ENCODE measurements at regions not wholly inside any gene's neighbourhood (a gene's known extent, or its start where the extent isn't known, plus 50 kb on each side); places are given as distances from the start of the nearest gene placed in this dataset.

GRCh38 chr15:87681104-87681503 lies 575.4 kb downstream of the NTRK3 start:
- TF ChIP-seq TAF1 (IDR thresholded peaks at IDR 0.05; ENCODE audit: low read depth) (no peak), EZH2 (IDR thresholded peaks at IDR 0.05; ENCODE audit: borderline replicate concordance, insufficient read depth, low read length, poor library complexity, severe bottlenecking) (no peak), CTCF (IDR thresholded peaks at IDR 0.05; ENCODE audit: poor library complexity, severe bottlenecking) (no peak), EP300 (conservative IDR thresholded peaks at IDR 0.05; ENCODE audit: poor library complexity, severe bottlenecking) (no peak), REST (IDR thresholded peaks at IDR 0.05; ENCODE audit: borderline replicate concordance) (no peak), RAD21 (conservative IDR thresholded peaks at IDR 0.05) (no peak), POLR2AphosphoS5 (IDR thresholded peaks at IDR 0.05) (no peak), SMC3 (conservative IDR thresholded peaks at IDR 0.05; ENCODE audit: poor library complexity) (no peak), MXI1 (conservative IDR thresholded peaks at IDR 0.05; ENCODE audit: poor library complexity, severe bottlenecking) (no peak)
- Histone ChIP-seq H3K9me3 (ENCODE audit: low read length) (no peaks in the 10 kb centered on the region), H3K79me2 (replicated peaks; ENCODE audit: insufficient read depth, low read length) (no peaks in the 10 kb centered on the region), H3F3A (ENCODE audit: insufficient read depth, low read length, poor library complexity, severe bottlenecking) (no peaks in the 10 kb centered on the region), H3K27me3 (ENCODE audit: insufficient read depth, low read depth, low read length) (no peaks in the 10 kb centered on the region), H3K27ac (ENCODE audit: low read length) (no peak overlapping the region), H3K4me3 (ENCODE audit: low read length) (no peak overlapping the region), H3K9ac (ENCODE audit: low read length) (no peak overlapping the region), H2AFZ (ENCODE audit: low read depth, low read length) (no peak overlapping the region), H4K20me1 (ENCODE audit: insufficient read depth) (no peaks in the 10 kb centered on the region), H3K36me3 (ENCODE audit: insufficient read depth, low read length) (no peaks in the 10 kb centered on the region), H3K9me2 (ENCODE audit: insufficient read depth, low read length) (no peaks in the 10 kb centered on the region), H3K4me2 (ENCODE audit: low read length) (no peak overlapping the region)

GRCh38 chr15:87680208-87680607 lies 576.3 kb downstream of the NTRK3 start:
- Histone ChIP-seq H3F3A (ENCODE audit: insufficient read depth, low read length, poor library complexity, severe bottlenecking) (no peaks in the 10 kb centered on the region), H3K4me3 (ENCODE audit: low read length) (no peak overlapping the region), H3K36me3 (ENCODE audit: insufficient read depth, low read length) (no peaks in the 10 kb centered on the region), H3K9ac (ENCODE audit: low read length) (no peak overlapping the region), H3K9me2 (ENCODE audit: insufficient read depth, low read length) (no peaks in the 10 kb centered on the region), H3K4me2 (ENCODE audit: low read length) (no peak overlapping the region), H3K79me2 (replicated peaks; ENCODE audit: insufficient read depth, low read length) (no peaks in the 10 kb centered on the region), H2AFZ (ENCODE audit: low read depth, low read length) (no peak overlapping the region), H3K27me3 (ENCODE audit: insufficient read depth, low read depth, low read length) (no peaks in the 10 kb centered on the region), H3K27ac (ENCODE audit: low read length) (no peak overlapping the region), H3K9me3 (ENCODE audit: low read length) (no peaks in the 10 kb centered on the region), H4K20me1 (ENCODE audit: insufficient read depth) (no peaks in the 10 kb centered on the region)
- TF ChIP-seq TAF1 (IDR thresholded peaks at IDR 0.05; ENCODE audit: low read depth), result no peak
- TF ChIP-seq EP300 (conservative IDR thresholded peaks at IDR 0.05; ENCODE audit: poor library complexity, severe bottlenecking), result no peak
- TF ChIP-seq POLR2AphosphoS5 (IDR thresholded peaks at IDR 0.05), result no peak
- no peak for TF ChIP-seq EZH2 (IDR thresholded peaks at IDR 0.05; ENCODE audit: borderline replicate concordance, insufficient read depth, low read length, poor library complexity, severe bottlenecking)
- TF ChIP-seq MXI1 (conservative IDR thresholded peaks at IDR 0.05; ENCODE audit: poor library complexity, severe bottlenecking), result no peak
- TF ChIP-seq SMC3 (conservative IDR thresholded peaks at IDR 0.05; ENCODE audit: poor library complexity), result no peak
- TF ChIP-seq REST (IDR thresholded peaks at IDR 0.05; ENCODE audit: borderline replicate concordance), result no peak
- no peak for TF ChIP-seq CTCF (IDR thresholded peaks at IDR 0.05; ENCODE audit: poor library complexity, severe bottlenecking)
- no peak for TF ChIP-seq RAD21 (conservative IDR thresholded peaks at IDR 0.05)

All from neural cell (in vitro differentiated cells).